PC-9 (cell line): ENCODE measurements at regions not wholly inside any gene's neighbourhood (a gene's known extent, or its start where the extent isn't known, plus 50 kb on each side); places are given as distances from the start of the nearest gene placed in this dataset.

Source experiments
- BruUV-seq: library from RNA; stranded (reverse); fragments of 400-500 nt; replicated peaks from 2 replicates; lab custom pipeline; 2021; lab: Mats Ljungman, UMichigan
- CTCF ChIA-PET: fragments of 300-600 bp; sonication (Branson Sonifier 250); formaldehyde crosslinking; loops from one replicate; lab custom pipeline; 2022; ENCODE audit warnings: antibody characterized with exemption; lab: Charles Lee
- POLR2A ChIA-PET: fragments of 300-600 bp; sonication (Branson Sonifier 250); formaldehyde crosslinking; loops from one replicate; lab custom pipeline; 2022; ENCODE audit warnings: antibody characterized with exemption; ENCODE audit not compliant: unreplicated experiment; lab: Charles Lee
- DNase-seq, 2 experiments: peaks; one replicate each; pipeline versions ENCODE4 v3.0.0 to v3.0.0-alpha.2; 2015 to 2022; ENCODE audit warnings: mixed read lengths in 1 of 2
- H2AFZ ChIP-seq: fragments of 200-600 bp; sonication (generic); 2 replicates; pipeline ENCODE4 v1.8.1; 2017; ENCODE audit warnings: antibody characterized with exemption
- H3F3A ChIP-seq: fragments of 200-600 bp; sonication (generic); 2 replicates; pipeline ENCODE4 v1.8.1; 2017; ENCODE audit warnings: antibody characterized with exemption, mild to moderate bottlenecking, low read depth; ENCODE audit not compliant: insufficient read depth
- H3K27ac ChIP-seq: fragments of 200-600 bp; sonication (generic); 2 replicates; pipeline ENCODE4 v1.6.1; 2016; ENCODE audit warnings: mixed run types
- H3K27me3 ChIP-seq: fragments of 200-600 bp; sonication (generic); 2 replicates; pipeline ENCODE4 v1.6.1; 2016; ENCODE audit warnings: low read depth, mixed run types; ENCODE audit not compliant: insufficient read depth
- H3K36me3 ChIP-seq: fragments of 200-600 bp; sonication (generic); 2 replicates; pipeline ENCODE4 v1.6.1; 2016; ENCODE audit warnings: low read depth, mixed run types
- H3K4me1 ChIP-seq: fragments of 200-600 bp; sonication (generic); replicated peaks from 2 replicates; pipeline ENCODE4 v1.6.1; 2016; ENCODE audit warnings: mixed run types; ENCODE audit not compliant: insufficient read depth
- H3K4me2 ChIP-seq: fragments of 200-600 bp; sonication (generic); 2 replicates; pipeline ENCODE4 v1.6.1; 2017; ENCODE audit warnings: mixed run types
- H3K4me3 ChIP-seq: fragments of 200-600 bp; sonication (generic); 2 replicates; pipeline ENCODE4 v1.6.1; 2016; ENCODE audit warnings: mixed run types
- H3K79me2 ChIP-seq: fragments of 200-600 bp; sonication (generic); 2 replicates; pipeline ENCODE4 v1.6.1; 2017; ENCODE audit warnings: low read depth, mixed run types
- H3K9me2 ChIP-seq: fragments of 200-600 bp; sonication (generic); 2 replicates; pipeline ENCODE4 v1.8.1; 2017; ENCODE audit warnings: mild to moderate bottlenecking; ENCODE audit not compliant: insufficient read depth
- H3K9me3 ChIP-seq: fragments of 200-600 bp; sonication (generic); 2 replicates; pipeline ENCODE4 v1.8.1; 2016; ENCODE audit warnings: low read depth; ENCODE audit not compliant: insufficient read depth
- H4K20me1 ChIP-seq: fragments of 200-600 bp; sonication (generic); 2 replicates; pipeline ENCODE4 v1.8.1; 2017; ENCODE audit not compliant: insufficient read depth
- EZH2 ChIP-seq: fragments of 200-600 bp; sonication (generic); IDR thresholded peaks from 2 replicates; pipeline ENCODE4 v1.8.0; 2017; ENCODE audit warnings: antibody characterized with exemption, low read depth
- intact Hi-C: fragments of 100-400 bp; cut with micrococcal nuclease; formaldehyde crosslinking; loops from one replicate; pipeline ENCODE4 v1.10.0; 2022; ENCODE audit not compliant: unreplicated experiment
- TF ChIP-seq, protein P1 (sequence below): fragments of 200-600 bp; sonication (generic); conservative IDR thresholded peaks from 2 replicates; pipeline ENCODE4 v1.6.1; 2017; ENCODE audit warnings: mixed run types, antibody characterized with exemption, mild to moderate bottlenecking, moderate library complexity

DNA sequence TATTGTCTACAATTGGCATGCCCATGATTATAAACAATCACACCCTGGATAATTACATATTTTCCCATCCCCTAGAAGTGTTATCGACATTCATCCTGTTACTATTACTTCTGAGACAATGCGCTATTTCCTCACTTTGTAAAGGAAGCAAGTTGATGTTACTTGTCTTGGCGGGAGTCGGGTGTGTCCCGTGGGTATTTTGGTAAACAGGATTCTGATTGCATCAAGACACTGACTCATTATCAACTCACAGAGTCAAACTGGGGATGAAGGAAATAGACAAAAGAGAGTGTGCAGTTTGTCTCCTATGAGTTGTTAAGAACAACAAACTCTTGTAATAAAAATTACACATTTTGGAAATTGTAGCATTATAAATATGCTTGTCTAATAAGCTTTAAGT lies 142.7 kb downstream of the GALR1 start:
- Histone ChIP-seq H3F3A (no peaks in the 10 kb centered on the region), H3K9me2 (no peaks in the 10 kb centered on the region), H2AFZ (no peak overlapping the region), H3K9me3 (no peaks in the 10 kb centered on the region), H3K36me3 (no peaks in the 10 kb centered on the region), H3K4me2 (no peak overlapping the region), H3K4me3 (no peak overlapping the region), H3K79me2 (no peaks in the 10 kb centered on the region), H3K27me3 (peaks cover 15% of the 10 kb centered on the region), H4K20me1 (no peaks in the 10 kb centered on the region), H3K4me1 (no peaks in the 10 kb centered on the region), H3K27ac (no peak overlapping the region)
- intact Hi-C loops, result no loop called here
- ChIA-PET POLR2A (no interaction called here), CTCF (no interaction called here)
- no peak for DNase-seq
- no peak for TF ChIP-seq EZH2
- TF ChIP-seq, protein P1, sequence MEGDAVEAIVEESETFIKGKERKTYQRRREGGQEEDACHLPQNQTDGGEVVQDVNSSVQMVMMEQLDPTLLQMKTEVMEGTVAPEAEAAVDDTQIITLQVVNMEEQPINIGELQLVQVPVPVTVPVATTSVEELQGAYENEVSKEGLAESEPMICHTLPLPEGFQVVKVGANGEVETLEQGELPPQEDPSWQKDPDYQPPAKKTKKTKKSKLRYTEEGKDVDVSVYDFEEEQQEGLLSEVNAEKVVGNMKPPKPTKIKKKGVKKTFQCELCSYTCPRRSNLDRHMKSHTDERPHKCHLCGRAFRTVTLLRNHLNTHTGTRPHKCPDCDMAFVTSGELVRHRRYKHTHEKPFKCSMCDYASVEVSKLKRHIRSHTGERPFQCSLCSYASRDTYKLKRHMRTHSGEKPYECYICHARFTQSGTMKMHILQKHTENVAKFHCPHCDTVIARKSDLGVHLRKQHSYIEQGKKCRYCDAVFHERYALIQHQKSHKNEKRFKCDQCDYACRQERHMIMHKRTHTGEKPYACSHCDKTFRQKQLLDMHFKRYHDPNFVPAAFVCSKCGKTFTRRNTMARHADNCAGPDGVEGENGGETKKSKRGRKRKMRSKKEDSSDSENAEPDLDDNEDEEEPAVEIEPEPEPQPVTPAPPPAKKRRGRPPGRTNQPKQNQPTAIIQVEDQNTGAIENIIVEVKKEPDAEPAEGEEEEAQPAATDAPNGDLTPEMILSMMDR, result no peak
- no TSS peak for BruUV-seq

DNA sequence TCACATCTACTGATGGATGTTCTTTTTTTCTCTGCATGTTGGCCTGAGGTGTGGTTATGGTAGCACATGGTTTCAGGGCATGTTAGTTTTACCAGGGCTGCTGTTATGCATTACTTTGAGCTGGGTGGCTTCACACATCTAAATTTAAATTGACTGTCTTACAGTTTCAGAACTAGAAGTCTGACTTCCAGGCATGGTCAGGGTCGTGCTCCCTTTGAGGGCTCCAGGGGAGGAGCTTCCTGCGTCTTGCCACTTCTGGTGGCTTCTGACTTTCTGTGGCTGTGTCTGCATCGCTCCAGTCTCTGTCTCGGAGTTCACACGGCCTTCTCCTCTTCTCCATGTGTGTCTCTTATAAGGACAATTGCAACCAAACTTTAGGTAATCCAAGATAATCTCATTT lies 143.9 kb downstream of the GALR1 start:
- no TSS peak for BruUV-seq
- Histone ChIP-seq H3K9me3 (no peaks in the 10 kb centered on the region), H3K9me2 (no peaks in the 10 kb centered on the region), H2AFZ (no peak overlapping the region), H3K4me1 (no peaks in the 10 kb centered on the region), H3K27ac (no peak overlapping the region), H3K4me3 (no peak overlapping the region), H3K79me2 (no peaks in the 10 kb centered on the region), H3F3A (no peaks in the 10 kb centered on the region), H3K27me3 (peaks cover 13% of the 10 kb centered on the region; the same call in 1 of the 2 replicates), H3K4me2 (no peak overlapping the region), H4K20me1 (no peaks in the 10 kb centered on the region), H3K36me3 (no peaks in the 10 kb centered on the region)
- ChIA-PET POLR2A (no interaction called here), CTCF (no interaction called here)
- DNase-seq, result no peak
- no peak for TF ChIP-seq EZH2
- TF ChIP-seq, protein P1, result no peak
- intact Hi-C loops, result no loop called here

DNA sequence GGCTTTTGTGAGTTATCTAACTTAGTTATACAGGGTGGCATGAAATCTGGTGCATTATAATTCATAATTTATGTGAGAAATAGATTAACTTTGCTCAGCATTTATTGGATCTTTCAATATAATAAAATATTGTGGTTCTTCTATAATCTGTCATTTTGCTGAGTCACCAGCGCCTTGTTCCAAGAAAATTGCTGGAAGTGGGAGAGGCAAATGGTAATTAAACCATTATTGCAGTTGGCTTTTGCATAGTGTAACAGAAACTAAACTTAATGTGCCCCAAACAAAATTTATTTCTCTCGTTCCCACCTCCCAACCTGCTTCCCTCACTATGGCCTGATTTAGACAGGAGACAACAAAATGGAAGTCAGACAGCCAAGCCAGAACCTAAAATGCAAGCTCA lies 146.3 kb downstream of the GALR1 start:
- Histone ChIP-seq H3K4me3 (no peak overlapping the region), H3K9me3 (no peaks in the 10 kb centered on the region), H3K27me3 (peaks cover 25% of the 10 kb centered on the region; the same call in 1 of the 2 replicates), H2AFZ (no peak overlapping the region), H4K20me1 (no peaks in the 10 kb centered on the region), H3K79me2 (no peaks in the 10 kb centered on the region), H3K36me3 (no peaks in the 10 kb centered on the region), H3K4me2 (no peak overlapping the region), H3K27ac (no peak overlapping the region), H3F3A (no peaks in the 10 kb centered on the region), H3K9me2 (no peaks in the 10 kb centered on the region), H3K4me1 (no peaks in the 10 kb centered on the region)
- ChIA-PET CTCF (no interaction called here), POLR2A (no interaction called here)
- intact Hi-C loops, result no loop called here
- TF ChIP-seq, protein P1, result no peak
- TF ChIP-seq EZH2, result no peak
- no TSS peak for BruUV-seq
- DNase-seq, result no peak
